ENCODE measurements at regions not wholly inside any gene's neighbourhood (a gene's known extent, or its start where the extent isn't known, plus 50 kb on each side); places are given as distances from the start of the nearest gene placed in this dataset.
A peak's percentile ranks its signal among the peaks of the same experiment; 100 is the strongest.
"Not testable (repeated sequence)": the region's sequence is repeated elsewhere in the genome, so short reads cannot be mapped to it uniquely, and the experiment has no call there.

- TF ChIP-seq, protein P1, sequence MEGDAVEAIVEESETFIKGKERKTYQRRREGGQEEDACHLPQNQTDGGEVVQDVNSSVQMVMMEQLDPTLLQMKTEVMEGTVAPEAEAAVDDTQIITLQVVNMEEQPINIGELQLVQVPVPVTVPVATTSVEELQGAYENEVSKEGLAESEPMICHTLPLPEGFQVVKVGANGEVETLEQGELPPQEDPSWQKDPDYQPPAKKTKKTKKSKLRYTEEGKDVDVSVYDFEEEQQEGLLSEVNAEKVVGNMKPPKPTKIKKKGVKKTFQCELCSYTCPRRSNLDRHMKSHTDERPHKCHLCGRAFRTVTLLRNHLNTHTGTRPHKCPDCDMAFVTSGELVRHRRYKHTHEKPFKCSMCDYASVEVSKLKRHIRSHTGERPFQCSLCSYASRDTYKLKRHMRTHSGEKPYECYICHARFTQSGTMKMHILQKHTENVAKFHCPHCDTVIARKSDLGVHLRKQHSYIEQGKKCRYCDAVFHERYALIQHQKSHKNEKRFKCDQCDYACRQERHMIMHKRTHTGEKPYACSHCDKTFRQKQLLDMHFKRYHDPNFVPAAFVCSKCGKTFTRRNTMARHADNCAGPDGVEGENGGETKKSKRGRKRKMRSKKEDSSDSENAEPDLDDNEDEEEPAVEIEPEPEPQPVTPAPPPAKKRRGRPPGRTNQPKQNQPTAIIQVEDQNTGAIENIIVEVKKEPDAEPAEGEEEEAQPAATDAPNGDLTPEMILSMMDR (IDR thresholded peaks at IDR 0.05; ENCODE audit: low read depth, low read length), result no peak
- Histone ChIP-seq H3K36me3 (no peaks in the 10 kb centered on the region), H3K9me3 (ENCODE audit: severe bottlenecking) (peaks cover 2% of the 10 kb centered on the region), H3K4me3 (ENCODE audit: low read depth, low read length) (no peak overlapping the region), H3K27me3 (ENCODE audit: insufficient read depth, low read depth, severe bottlenecking) (no peaks in the 10 kb centered on the region), H3K27ac (no peak overlapping the region)
- no peak for DNase-seq
Observed at GRCh38 chr2:240379089-240379636, 56.3 kb upstream of the GPC1 start.

GRCh38 chr2:240383099-240383758 lies 52.2 kb upstream of the GPC1 start:
- no peaks in the 10 kb centered on the region for H3K36me3 ChIP-seq
- no peak overlapping the region for H3K4me3 ChIP-seq (ENCODE audit: low read depth, low read length)
- H3K27ac ChIP-seq, result no peak overlapping the region
- TF ChIP-seq, protein P1 (IDR thresholded peaks at IDR 0.05; ENCODE audit: low read depth, low read length), result no peak
- peaks cover 2% of the 10 kb centered on the region for H3K9me3 ChIP-seq (ENCODE audit: severe bottlenecking)
- no peaks in the 10 kb centered on the region for H3K27me3 ChIP-seq (ENCODE audit: insufficient read depth, low read depth, severe bottlenecking)
- no peak for DNase-seq

DNA sequence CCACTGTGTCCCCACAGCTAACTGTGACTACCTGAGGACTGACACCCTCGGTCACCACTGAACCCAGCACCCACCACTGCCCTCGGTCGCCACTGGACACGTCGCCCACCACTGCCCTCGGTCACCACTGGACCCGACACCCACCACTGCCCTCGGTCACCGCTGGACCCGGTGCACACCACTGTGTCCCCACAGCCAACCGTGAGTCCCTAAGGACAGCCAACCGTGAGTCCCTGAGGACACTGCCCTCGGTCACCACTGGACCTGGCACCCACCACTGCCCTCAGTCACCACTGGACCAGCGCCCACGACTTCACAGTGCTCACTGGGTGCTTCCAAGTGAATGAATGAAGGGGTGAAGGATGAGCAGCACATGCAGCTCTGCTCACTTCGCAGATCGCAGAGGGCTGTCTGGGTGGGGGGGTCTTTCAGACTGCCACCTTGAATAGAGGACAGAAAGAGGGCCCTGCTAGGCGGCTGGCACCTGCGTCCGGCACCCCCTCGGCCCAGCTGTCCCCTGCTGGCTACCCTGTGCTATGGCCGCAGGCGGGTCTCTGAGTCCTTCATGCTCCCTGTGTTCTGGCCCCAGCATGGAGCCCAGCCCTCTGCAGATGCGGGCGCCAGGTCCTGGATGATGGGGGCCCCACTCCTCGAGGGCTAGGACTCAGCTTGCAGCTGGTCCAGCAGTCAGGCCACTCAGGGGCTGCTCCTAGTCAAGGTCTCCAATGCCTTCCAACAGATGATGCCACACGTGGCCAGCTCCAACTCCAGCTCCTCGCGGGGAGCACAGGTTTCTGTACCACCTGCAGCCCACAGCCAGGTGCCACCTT lies 51.4 kb upstream of the GPC1 start:
- H3K4me3 ChIP-seq (ENCODE audit: low read depth, low read length), result no peak overlapping the region
- no peaks in the 10 kb centered on the region for H3K36me3 ChIP-seq
- H3K9me3 ChIP-seq (ENCODE audit: severe bottlenecking), result peaks cover 2% of the 10 kb centered on the region
- no peaks in the 10 kb centered on the region for H3K27me3 ChIP-seq (ENCODE audit: insufficient read depth, low read depth, severe bottlenecking)
- no peak for DNase-seq
- H3K27ac ChIP-seq, result no peak overlapping the region
- TF ChIP-seq, protein P1 (IDR thresholded peaks at IDR 0.05; ENCODE audit: low read depth, low read length), result no peak

DNA sequence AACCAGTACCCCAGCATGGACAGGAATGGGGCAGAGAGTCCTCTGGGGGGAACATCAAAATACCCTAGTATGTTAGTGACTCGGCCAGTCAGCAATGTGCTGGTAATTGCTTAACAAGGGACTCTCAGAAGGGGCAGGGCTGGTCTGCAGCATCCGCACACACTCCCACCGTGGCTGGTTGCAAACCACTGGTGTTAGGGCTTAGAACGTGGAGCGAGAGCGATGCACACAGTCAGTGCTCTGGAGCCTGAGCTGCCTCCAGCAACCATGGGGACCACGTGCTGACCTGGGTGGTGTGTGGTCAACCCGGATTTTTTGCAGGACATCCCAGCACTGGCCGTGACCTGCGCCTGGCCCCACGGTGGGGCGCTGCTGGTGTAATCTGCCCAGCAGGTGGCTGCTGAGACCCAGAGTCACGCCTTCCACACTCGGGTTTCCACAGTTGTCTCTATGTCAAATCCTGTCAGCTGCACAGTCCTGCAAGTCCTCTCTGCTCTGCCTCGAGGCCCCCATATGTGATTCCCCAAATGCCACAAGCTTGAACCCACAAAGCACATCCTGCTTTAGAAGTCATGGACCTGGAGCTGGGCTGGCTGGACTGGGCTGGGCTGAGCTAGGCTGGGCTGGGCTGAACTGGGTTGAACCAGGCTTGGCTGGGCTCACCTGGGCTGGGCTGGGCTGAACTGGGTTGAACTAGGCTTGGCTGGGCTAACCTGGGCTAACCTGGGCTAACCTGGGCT lies 50.6 kb upstream of the GPC1 start:
- Histone ChIP-seq H3K36me3 (no peaks in the 10 kb centered on the region), H3K27me3 (ENCODE audit: insufficient read depth, low read depth, severe bottlenecking) (no peaks in the 10 kb centered on the region), H3K4me3 (ENCODE audit: low read depth, low read length) (no peak overlapping the region), H3K27ac (no peak overlapping the region), H3K9me3 (ENCODE audit: severe bottlenecking) (peaks cover 2% of the 10 kb centered on the region)
- no peak for DNase-seq
- TF ChIP-seq, protein P1 (IDR thresholded peaks at IDR 0.05; ENCODE audit: low read depth, low read length), result peak; percentile 31; the same call in 1 of the 2 replicates

DNA sequence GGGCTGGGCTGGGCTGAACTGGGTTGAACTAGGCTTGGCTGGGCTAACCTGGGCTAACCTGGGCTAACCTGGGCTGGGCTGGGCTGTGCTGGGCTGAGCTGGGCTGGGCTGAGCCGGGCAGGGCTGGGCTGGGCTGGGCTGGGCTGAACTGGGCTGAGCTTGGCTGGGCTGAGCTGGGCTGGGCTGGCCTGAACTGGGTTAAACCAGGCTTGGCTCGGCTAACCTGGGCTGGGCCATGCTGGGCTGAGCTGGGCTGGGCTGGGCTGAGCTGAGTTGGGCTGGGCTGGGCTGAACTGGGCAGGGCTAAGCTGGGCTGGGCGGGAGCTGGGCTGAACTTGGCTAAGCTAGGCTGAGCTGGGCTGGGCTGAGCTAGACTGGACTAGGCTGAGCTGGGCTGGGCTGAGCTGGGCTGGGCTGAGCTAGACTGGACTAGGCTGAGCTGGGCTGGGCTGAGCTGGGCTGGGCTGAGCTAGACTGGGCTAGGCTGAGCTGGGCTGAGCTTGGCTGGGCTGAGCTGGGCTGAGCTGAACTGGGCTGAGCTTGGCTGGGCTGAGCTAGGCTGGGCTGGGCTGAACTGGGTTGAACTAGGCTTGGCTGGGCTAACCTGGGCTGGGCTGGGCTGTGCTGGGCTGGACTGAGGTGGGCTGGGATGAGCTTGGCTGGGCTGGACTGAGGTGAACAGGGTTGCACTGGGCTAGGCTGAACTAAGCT lies 49.9 kb upstream of the GPC1 start:
- not testable (repeated sequence) for H3K27ac ChIP-seq; H3K9me3 ChIP-seq (ENCODE audit: severe bottlenecking); DNase-seq

More for the DNA sequence above, 49.9 kb upstream of the GPC1 start:
- not testable (repeated sequence) for H3K4me3 ChIP-seq (ENCODE audit: low read depth, low read length); H3K27me3 ChIP-seq (ENCODE audit: insufficient read depth, low read depth, severe bottlenecking); H3K36me3 ChIP-seq
